Vagina (tissue), 2 donors: ENCODE measurements at regions not wholly inside any gene's neighbourhood (a gene's known extent, or its start where the extent isn't known, plus 50 kb on each side); places are given as distances from the start of the nearest gene placed in this dataset.

Source experiments
- POLR2AphosphoS5 ChIP-seq, 2 donors: sonication (generic); formaldehyde crosslinking; IDR thresholded peaks; one replicate each; pipeline ENCODE4 v1.9.0; 2017; ENCODE audit warnings: antibody characterized with exemption in 2 of 2, mild to moderate bottlenecking in 2 of 2, low read depth in 1 of 2; ENCODE audit not compliant: insufficient read depth in 1 of 2
- TF ChIP-seq, protein P1 (sequence below), 3 experiments: fragments of 450-650 bp in 2 of 3; fragments of 200-600 bp in 1 of 3; sonication (generic) in 1 of 3; IDR thresholded peaks; one replicate each; pipeline ENCODE4 v1.5.1; 2017 to 2019; ENCODE audit warnings: antibody characterized with exemption in 3 of 3, mild to moderate bottlenecking in 2 of 3, moderate library complexity in 2 of 3

DNA sequence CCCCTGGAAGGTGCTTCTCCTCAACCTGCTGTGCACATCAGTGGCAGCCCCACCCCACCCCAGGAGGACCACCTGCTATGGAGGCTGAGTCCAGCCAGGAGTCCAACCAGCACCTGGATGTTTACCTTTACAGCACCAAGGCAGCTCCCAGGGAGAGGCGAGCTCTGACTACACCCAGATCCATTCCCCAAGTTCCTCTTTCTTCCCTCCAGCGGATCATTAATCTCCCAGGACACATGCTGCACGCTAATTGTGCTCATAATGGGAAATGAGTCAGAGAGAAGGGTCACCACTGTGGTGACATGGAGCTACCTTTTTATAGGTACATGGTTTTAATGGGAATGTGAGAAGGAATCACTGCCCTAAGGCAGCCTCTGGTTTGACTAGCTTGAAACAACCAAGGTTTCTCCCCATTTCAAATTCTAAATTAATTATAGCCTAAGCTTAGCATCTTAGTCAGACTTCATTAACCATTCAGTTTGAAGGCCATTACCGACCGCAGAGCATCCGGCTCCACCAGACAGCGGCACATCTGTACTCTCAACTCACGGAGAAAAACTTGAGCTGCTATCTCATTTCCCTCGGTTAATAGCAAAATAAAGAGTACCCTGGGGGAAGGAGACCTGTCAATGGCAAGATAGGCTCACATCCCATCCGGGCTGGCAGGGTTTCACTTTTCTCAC lies 173.1 kb upstream of the GALNT2 start:
- TF ChIP-seq, protein P1, sequence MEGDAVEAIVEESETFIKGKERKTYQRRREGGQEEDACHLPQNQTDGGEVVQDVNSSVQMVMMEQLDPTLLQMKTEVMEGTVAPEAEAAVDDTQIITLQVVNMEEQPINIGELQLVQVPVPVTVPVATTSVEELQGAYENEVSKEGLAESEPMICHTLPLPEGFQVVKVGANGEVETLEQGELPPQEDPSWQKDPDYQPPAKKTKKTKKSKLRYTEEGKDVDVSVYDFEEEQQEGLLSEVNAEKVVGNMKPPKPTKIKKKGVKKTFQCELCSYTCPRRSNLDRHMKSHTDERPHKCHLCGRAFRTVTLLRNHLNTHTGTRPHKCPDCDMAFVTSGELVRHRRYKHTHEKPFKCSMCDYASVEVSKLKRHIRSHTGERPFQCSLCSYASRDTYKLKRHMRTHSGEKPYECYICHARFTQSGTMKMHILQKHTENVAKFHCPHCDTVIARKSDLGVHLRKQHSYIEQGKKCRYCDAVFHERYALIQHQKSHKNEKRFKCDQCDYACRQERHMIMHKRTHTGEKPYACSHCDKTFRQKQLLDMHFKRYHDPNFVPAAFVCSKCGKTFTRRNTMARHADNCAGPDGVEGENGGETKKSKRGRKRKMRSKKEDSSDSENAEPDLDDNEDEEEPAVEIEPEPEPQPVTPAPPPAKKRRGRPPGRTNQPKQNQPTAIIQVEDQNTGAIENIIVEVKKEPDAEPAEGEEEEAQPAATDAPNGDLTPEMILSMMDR (IDR thresholded peaks at IDR 0.05) = no peak
- TF ChIP-seq POLR2AphosphoS5 (IDR thresholded peaks at IDR 0.05; ENCODE audit: insufficient read depth in 1 of 2, low read depth in 1 of 2) = no peak
